Ishikawa (cell line): ENCODE measurements at regions not wholly inside any gene's neighbourhood (a gene's known extent, or its start where the extent isn't known, plus 50 kb on each side); places are given as distances from the start of the nearest gene placed in this dataset.

Experiments
- EGR1 ChIP-seq: IDR thresholded peaks from 2 replicates; pipeline ENCODE4 v1.6.1; 2012
- EP300 ChIP-seq: IDR thresholded peaks from 2 replicates; pipeline ENCODE4 v1.6.1; 2012; ENCODE audit warnings: borderline replicate concordance
- RAD21 ChIP-seq: IDR thresholded peaks from 2 replicates; pipeline ENCODE4 v1.6.1; 2012; ENCODE audit warnings: low read depth
- TCF12 ChIP-seq: IDR thresholded peaks from 2 replicates; pipeline ENCODE4 v1.6.1; 2012; ENCODE audit warnings: low read depth

- TF ChIP-seq EGR1 (no peak), RAD21 (no peak), EP300 (no peak), TCF12 (no peak)
Measured at GRCh38 chr6:27136077-27136644, 111.3 kb upstream of the PRSS16 start.
